IMR-90 (cell line): ENCODE measurements at regions not wholly inside any gene's neighbourhood (a gene's known extent, or its start where the extent isn't known, plus 50 kb on each side); places are given as distances from the start of the nearest gene placed in this dataset.

ENCODE experiments used
- ATAC-seq: fragments of 200-7000 bp; cut with Tn5 transposase; 2 replicates; pipeline ENCODE4 v1.9.1; 2020; ENCODE audit warnings: low read depth, mild to moderate bottlenecking, moderate library complexity
- BruUV-seq: library from RNA; stranded (reverse); fragments of 400-500 nt; replicated peaks from 2 replicates; lab custom pipeline; 2021; lab: Mats Ljungman, UMichigan
- CTCF ChIA-PET: fragments of 300-600 bp; formaldehyde crosslinking; extraction: SDS; loops from one replicate; lab custom pipeline; 2021; ENCODE audit warnings: antibody characterized with exemption; lab: Yijun Ruan, JAX
- POLR2A ChIA-PET: fragments of 300-600 bp; sonication (Branson Sonifier 250); formaldehyde crosslinking; loops from one replicate; lab custom pipeline; 2022; ENCODE audit warnings: antibody characterized with exemption; ENCODE audit not compliant: unreplicated experiment; lab: Charles Lee
- DNase-seq: peaks from one replicate; pipeline ENCODE4 v3.0.0; 2013
- H2AFZ ChIP-seq: replicated peaks from 2 replicates; pipeline ENCODE3; 2013; ENCODE audit warnings: low read length, mild to moderate bottlenecking; ENCODE audit not compliant: poor library complexity
- H2AK5ac ChIP-seq: 2 replicates; pipeline ENCODE4 v1.6.1; 2013; ENCODE audit warnings: low read depth, low read length, inconsistent platforms
- H2AK9ac ChIP-seq: replicated peaks from 2 replicates; pipeline ENCODE3; 2013; ENCODE audit warnings: mild to moderate bottlenecking, low read depth, low read length, moderate library complexity; ENCODE audit not compliant: poor library complexity
- H2BK120ac ChIP-seq: 2 replicates; pipeline ENCODE4 v1.6.1; 2013; ENCODE audit warnings: low read depth, low read length, inconsistent platforms
- H2BK15ac ChIP-seq: 3 replicates; pipeline ENCODE4 v1.6.1; 2013; ENCODE audit warnings: low read depth, low read length, inconsistent platforms
- H2BK20ac ChIP-seq: 2 replicates; pipeline ENCODE4 v1.6.1; 2013; ENCODE audit warnings: low read depth, mild to moderate bottlenecking, inconsistent platforms, low read length, moderate library complexity
- H2BK5ac ChIP-seq: 2 replicates; pipeline ENCODE4 v1.6.1; 2013; ENCODE audit warnings: mild to moderate bottlenecking, low read depth, low read length, inconsistent platforms; ENCODE audit not compliant: poor library complexity, severe bottlenecking
- H3K14ac ChIP-seq: replicated peaks from 2 replicates; pipeline ENCODE4 v1.6.1; 2013; ENCODE audit warnings: low read depth, low read length, inconsistent platforms
- H3K18ac ChIP-seq: 2 replicates; pipeline ENCODE4 v1.6.1; 2013; ENCODE audit warnings: low read depth, low read length, control low read depth
- H3K23ac ChIP-seq: 2 replicates; pipeline ENCODE4 v1.6.1; 2013; ENCODE audit warnings: low read depth, low read length, inconsistent platforms
- H3K27ac ChIP-seq: 2 replicates; pipeline ENCODE4 v1.5.1; 2013; ENCODE audit warnings: mild to moderate bottlenecking, control low read depth, low read length; ENCODE audit not compliant: insufficient read depth
- H3K27me3 ChIP-seq: 2 replicates; pipeline ENCODE4 v1.6.1; 2013; ENCODE audit warnings: low read length; ENCODE audit not compliant: control insufficient read depth, insufficient read depth
- H3K36me3 ChIP-seq: 2 replicates; pipeline ENCODE4 v1.6.1; 2013; ENCODE audit warnings: low read length, mixed read lengths; ENCODE audit not compliant: control insufficient read depth, insufficient read depth
- H3K4ac ChIP-seq: 2 replicates; pipeline ENCODE4 v1.6.1; 2013; ENCODE audit warnings: low read depth, low read length, inconsistent platforms
- H3K4me1 ChIP-seq: 2 replicates; pipeline ENCODE4 v1.6.1; 2013; ENCODE audit warnings: low read length, mixed read lengths; ENCODE audit not compliant: control insufficient read depth, insufficient read depth
- H3K4me2 ChIP-seq: 2 replicates; pipeline ENCODE4 v1.6.1; 2013; ENCODE audit warnings: low read depth, mild to moderate bottlenecking, control low read depth, low read length, moderate library complexity
- H3K4me3 ChIP-seq: 2 replicates; pipeline ENCODE4 v1.5.1; 2013; ENCODE audit warnings: low read depth, mild to moderate bottlenecking, control low read depth, low read length, moderate library complexity; ENCODE audit not compliant: insufficient read depth
- H3K56ac ChIP-seq: 2 replicates; pipeline ENCODE4 v1.6.1; 2013; ENCODE audit warnings: low read length, inconsistent platforms; ENCODE audit not compliant: insufficient read depth; ENCODE audit errors: extremely low read depth
- H3K79me1 ChIP-seq, 2 experiments: 2 replicates each; pipeline ENCODE4 v1.6.1; 2013; ENCODE audit warnings: low read length in 2 of 2, inconsistent platforms in 1 of 2, low read depth in 1 of 2
- H3K9ac ChIP-seq: 2 replicates; pipeline ENCODE4 v1.6.1; 2013; ENCODE audit warnings: low read depth, low read length, control low read depth
- H3K9me1 ChIP-seq: 2 replicates; pipeline ENCODE4 v1.6.1; 2013; ENCODE audit warnings: low read length, inconsistent platforms; ENCODE audit not compliant: insufficient read depth
- H3K9me3 ChIP-seq: 2 replicates; pipeline ENCODE4 v1.6.1; 2013; ENCODE audit warnings: low read length; ENCODE audit not compliant: control insufficient read depth, insufficient read depth
- H4K20me1 ChIP-seq: 2 replicates; pipeline ENCODE4 v1.6.1; 2013; ENCODE audit warnings: low read length, inconsistent platforms; ENCODE audit not compliant: insufficient read depth
- H4K5ac ChIP-seq: 2 replicates; pipeline ENCODE4 v1.6.1; 2013; ENCODE audit warnings: mild to moderate bottlenecking, low read depth, low read length, control low read depth
- H4K8ac ChIP-seq, 2 experiments: 2 replicates each; pipeline ENCODE4 v1.6.1; 2013; ENCODE audit warnings: low read depth in 2 of 2, low read length in 2 of 2, control low read depth in 1 of 2, inconsistent platforms in 1 of 2
- H4K91ac ChIP-seq: 2 replicates; pipeline ENCODE4 v1.6.1; 2013; ENCODE audit warnings: low read depth, low read length, inconsistent platforms; ENCODE audit not compliant: insufficient read depth
- BHLHE40 ChIP-seq: fragments of 150-350 bp; IDR thresholded peaks from 2 replicates; pipeline ENCODE4 v1.6.1; 2016; ENCODE audit warnings: mild to moderate bottlenecking, low read depth, low read length
- CEBPB ChIP-seq: IDR thresholded peaks from 2 replicates; pipeline ENCODE4 v1.6.1; 2012; ENCODE audit warnings: low read depth, low read length, improper control_type of control experiment
- CHD1 ChIP-seq: IDR thresholded peaks from 2 replicates; pipeline ENCODE4 v1.6.1; 2012; ENCODE audit warnings: low read depth, low read length, improper control_type of control experiment
- MXI1 ChIP-seq: IDR thresholded peaks from 2 replicates; pipeline ENCODE4 v1.6.1; 2012; ENCODE audit warnings: low read depth, mild to moderate bottlenecking, low read length, moderate library complexity, borderline replicate concordance
- NFE2L2 ChIP-seq: fragments of 150-350 bp; IDR thresholded peaks from 2 replicates; pipeline ENCODE4 v1.6.1; 2016; ENCODE audit warnings: low read depth, mild to moderate bottlenecking, low read length
- POLR2A ChIP-seq: IDR thresholded peaks from 2 replicates; pipeline ENCODE4 v1.6.1; 2012; ENCODE audit warnings: mild to moderate bottlenecking, low read depth, low read length
- RAD21 ChIP-seq: IDR thresholded peaks from 2 replicates; pipeline ENCODE4 v1.6.1; 2012; ENCODE audit warnings: low read length, improper control_type of control experiment
- RCOR1 ChIP-seq: IDR thresholded peaks from 2 replicates; pipeline ENCODE4 v1.6.1; 2012; ENCODE audit warnings: mild to moderate bottlenecking, low read length, improper control_type of control experiment; ENCODE audit not compliant: insufficient replicate concordance
- RFX5 ChIP-seq: IDR thresholded peaks from 2 replicates; pipeline ENCODE4 v1.8.0; 2012; ENCODE audit warnings: low read depth, mild to moderate bottlenecking, low read length, moderate library complexity
- WGBS, 2 experiments: methylation state at CpG; one replicate each; pipeline versions ENCODE4 v1.1.5 to v1.1.7; 2013; ENCODE audit warnings: missing lambda C conversion rate in 2 of 2; ENCODE audit not compliant: insufficient read length in 1 of 2; ENCODE audit errors: extremely low coverage in 2 of 2; 5-methylcytosine and 5-hydroxymethylcytosine counted together
- dilution Hi-C: fragments of 300-500 bp; cut with HindIII; formaldehyde crosslinking; loops from one replicate; pipeline ENCODE4 v1.14.3; 2018; ENCODE audit warnings: low sequenced_read_pairs; ENCODE audit not compliant: unreplicated experiment
- in situ Hi-C: fragments of 300-500 bp; cut with MboI; formaldehyde crosslinking; loops from 3 replicates; pipeline ENCODE4 v1.14.3; 2019; ENCODE audit warnings: low sequenced_read_pairs, inconsistent platforms, mixed read lengths
- intact Hi-C: fragments of 100-400 bp; cut with micrococcal nuclease; formaldehyde crosslinking; loops from 2 replicates; pipeline ENCODE4 v1.10.0; 2022
- TF ChIP-seq, protein P1 (sequence below): fragments of 150-350 bp; IDR thresholded peaks from 2 replicates; pipeline ENCODE4 v1.6.1; 2017; ENCODE audit warnings: mild to moderate bottlenecking, antibody characterized with exemption, low read length, low read depth

DNA sequence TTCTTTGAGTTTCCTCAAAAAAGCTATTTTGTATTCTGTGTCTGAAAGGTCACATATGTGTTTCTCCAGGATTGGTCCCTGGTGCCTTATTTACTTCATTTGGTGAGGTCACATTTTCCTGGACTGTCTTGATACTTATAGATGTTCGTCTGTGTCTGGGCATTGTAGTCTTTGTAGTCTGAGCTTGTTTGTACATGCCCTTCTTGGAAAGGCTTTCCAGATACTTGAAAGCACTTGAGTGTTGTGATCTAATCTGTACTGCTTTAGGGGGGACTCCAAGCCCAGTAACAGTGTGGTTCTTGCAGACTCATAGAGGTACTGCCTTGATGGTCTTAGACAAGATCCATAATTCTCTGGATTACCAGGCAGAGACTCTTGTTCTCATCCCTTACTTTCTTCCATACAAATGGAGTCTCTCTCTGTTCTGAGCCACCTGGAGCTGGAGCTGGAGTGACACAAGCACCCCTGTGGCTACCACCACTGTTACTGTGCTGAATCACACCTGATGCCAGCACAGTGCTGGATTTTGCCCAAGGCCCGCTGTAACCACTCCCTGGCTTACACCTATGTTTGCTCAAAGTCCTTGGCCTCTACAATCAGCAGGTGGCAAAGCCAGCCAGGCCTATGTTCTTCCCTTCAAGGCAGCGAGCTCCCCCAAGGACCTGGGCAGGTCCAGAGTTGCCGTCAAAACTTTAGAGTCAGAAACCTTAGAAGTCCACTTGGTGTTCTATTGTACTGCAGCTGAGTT is 72.3 kb upstream of the EFHC2 start:
- BruUV-seq: no TSS peak
- Histone ChIP-seq H3K27me3 (peaks cover 7% of the 10 kb centered on the region), H3K79me1 (no peaks in the 10 kb centered on the region), H4K5ac (no peak overlapping the region), H3K14ac (no peak overlapping the region), H3K9me1 (no peaks in the 10 kb centered on the region), H3K9me3 (no peaks in the 10 kb centered on the region; the same call in 1 of the 2 replicates), H2BK5ac (no peak overlapping the region), H3K27ac (no peak overlapping the region), H3K9ac (no peak overlapping the region), H3K36me3 (no peaks in the 10 kb centered on the region), H3K56ac (no peak overlapping the region), H3K4me2 (no peak overlapping the region), H2AK5ac (no peak overlapping the region), H3K18ac (no peak overlapping the region), H2AK9ac (no peak overlapping the region), H2BK15ac (no peak overlapping the region), H2BK20ac (no peak overlapping the region), H4K20me1 (no peaks in the 10 kb centered on the region), H4K8ac (no peak overlapping the region), H3K4me3 (no peak overlapping the region), H2AFZ (no peak overlapping the region), H3K23ac (no peak overlapping the region), H2BK120ac (no peak overlapping the region), H4K91ac (no peak overlapping the region), H3K4me1 (no peaks in the 10 kb centered on the region), H3K4ac (no peak overlapping the region)
- CTCF ChIA-PET: no interaction called here
- TF ChIP-seq CEBPB (no peak), RFX5 (no peak), NFE2L2 (no peak), POLR2A (no peak), RAD21 (no peak), MXI1 (no peak), BHLHE40 (no peak), RCOR1 (no peak), CHD1 (no peak)
- TF ChIP-seq, protein P1, sequence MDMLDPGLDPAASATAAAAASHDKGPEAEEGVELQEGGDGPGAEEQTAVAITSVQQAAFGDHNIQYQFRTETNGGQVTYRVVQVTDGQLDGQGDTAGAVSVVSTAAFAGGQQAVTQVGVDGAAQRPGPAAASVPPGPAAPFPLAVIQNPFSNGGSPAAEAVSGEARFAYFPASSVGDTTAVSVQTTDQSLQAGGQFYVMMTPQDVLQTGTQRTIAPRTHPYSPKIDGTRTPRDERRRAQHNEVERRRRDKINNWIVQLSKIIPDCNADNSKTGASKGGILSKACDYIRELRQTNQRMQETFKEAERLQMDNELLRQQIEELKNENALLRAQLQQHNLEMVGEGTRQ: no peak
- ATAC-seq (no peak), DNase-seq (no peak)
- intact Hi-C loops (no loop called here), in situ Hi-C loops (no loop called here), dilution Hi-C loops (no loop called here)
- POLR2A ChIA-PET: no interaction called here
- WGBS, 2 experiments: 100% methylated on average over 1 of the region's 4 CpGs; no CpG with 5 or more reads in 1 of the 2 experiments
